Stimulated activated naive CD4-positive, alpha-beta T cell (primary cell): ENCODE measurements at regions not wholly inside any gene's neighbourhood (a gene's known extent, or its start where the extent isn't known, plus 50 kb on each side); places are given as distances from the start of the nearest gene placed in this dataset.

Experiments used
- DNase-seq, 6 experiments: peaks; one replicate each; lab custom pipeline; 2025; lab: John Stamatoyannopoulos, UW

DNA sequence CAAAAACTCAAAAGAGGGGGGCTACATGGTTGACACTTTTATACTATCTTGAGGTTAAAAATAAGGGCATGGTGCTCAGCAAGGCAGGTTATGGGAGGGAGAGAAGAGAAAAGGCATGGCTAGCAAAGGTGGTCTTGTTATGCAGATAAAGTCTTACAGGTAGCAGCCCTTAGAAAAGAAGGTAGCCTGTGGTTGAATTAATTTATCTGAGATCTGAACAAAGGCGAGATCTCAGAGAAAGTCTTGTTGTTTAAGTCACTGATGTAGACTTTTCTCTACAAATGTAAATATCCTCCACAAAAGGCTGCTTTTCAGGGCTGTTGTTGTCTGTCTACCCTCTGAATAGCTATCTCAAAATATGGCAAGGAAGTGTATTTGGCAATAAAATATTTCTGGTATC lies 1250.4 kb downstream of the PCDH18 start:
- no peak for DNase-seq

DNA sequence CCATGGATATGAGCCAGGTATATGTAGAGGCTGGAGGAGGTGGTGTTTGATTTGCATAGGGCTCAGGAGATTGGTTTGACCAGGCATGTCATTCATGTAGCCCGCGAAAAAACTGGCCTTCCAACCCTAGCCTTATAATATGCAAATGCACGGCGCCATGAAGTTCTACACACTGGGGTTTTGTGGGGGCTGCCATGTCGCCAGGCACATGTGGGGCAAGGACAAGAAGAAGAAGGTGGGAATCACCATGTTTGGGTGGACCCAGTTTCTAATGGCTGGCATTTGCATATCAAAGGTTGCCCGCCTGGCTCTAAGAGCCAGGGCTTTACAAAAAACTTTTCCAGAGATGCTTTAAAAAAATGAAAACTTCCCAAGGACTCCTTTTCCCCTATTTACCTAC lies 1251.0 kb downstream of the PCDH18 start:
- DNase-seq: no peak

DNA sequence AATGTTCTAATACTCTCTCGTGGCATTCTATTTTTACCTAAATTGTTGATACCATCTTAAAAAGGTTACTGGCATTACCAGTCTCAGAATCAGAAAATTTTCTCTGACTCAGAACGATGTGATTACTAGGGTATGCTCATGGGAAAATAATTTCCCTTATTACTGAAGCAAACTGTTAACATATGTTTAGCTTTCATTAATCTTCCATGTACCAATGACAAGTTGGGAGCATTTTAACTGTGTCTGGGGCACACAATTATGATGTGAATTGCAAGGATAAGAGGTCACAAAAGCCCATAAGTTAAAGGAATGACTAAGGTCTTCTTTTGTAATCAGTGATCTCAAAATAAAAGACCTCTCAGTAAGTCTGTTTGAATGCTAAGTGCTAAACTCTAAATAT lies 1254.6 kb downstream of the PCDH18 start:
- no peak for DNase-seq

DNA sequence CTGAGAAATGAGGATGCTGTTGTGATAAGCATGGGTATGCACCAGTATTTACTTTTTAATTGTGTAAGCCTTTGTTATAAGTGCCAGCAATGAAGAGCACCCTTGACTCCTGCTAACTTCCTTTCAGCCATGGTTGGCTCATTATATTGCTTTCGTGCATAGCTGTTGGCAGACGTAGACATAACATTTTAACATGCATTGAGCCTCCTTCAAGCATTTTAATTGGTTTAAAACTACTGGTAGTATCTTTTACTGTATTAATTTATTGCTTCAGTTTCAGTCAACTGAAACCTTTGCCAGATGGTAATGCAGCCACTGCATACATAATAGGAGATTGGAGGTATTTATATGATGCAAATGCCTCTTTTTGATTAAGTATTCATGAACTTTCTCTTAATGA lies 1285.4 kb downstream of the PCDH18 start:
- no peak for DNase-seq

DNA sequence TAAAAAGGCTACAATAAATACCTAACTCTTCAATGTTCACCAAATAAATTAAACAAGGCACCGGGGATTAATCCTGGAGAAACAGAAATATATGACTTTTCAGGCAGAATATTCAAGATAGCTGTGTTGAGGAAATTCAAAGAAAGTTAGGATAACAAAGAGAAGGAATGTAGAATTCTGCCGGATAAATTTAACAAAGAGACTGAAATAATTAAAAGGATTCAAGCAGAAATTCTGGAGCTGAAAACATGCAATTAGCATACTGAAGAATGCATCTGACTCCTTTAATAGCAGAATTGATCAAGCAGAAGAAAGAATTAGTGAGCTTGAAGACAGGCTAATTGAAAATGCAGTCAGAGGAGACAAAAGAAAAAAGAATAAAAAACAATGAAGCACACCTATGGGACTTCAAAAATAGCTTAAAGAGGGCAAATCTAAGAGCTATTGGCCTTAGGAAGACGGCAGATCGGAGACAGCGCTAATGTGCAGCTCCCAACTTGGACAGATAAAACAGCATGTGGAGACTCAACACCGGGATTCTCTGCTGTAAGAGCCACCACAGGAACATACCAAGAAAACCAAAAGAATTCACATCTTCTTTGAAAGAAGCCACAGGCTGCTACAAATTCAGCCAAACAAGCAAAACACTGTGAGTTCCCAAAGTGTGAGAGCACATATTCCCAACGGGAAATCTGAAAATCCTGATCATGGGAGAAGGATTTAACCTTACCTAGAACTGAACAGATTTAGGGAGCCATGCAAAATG lies 1290.9 kb downstream of the PCDH18 start:
- no peak for DNase-seq

DNA sequence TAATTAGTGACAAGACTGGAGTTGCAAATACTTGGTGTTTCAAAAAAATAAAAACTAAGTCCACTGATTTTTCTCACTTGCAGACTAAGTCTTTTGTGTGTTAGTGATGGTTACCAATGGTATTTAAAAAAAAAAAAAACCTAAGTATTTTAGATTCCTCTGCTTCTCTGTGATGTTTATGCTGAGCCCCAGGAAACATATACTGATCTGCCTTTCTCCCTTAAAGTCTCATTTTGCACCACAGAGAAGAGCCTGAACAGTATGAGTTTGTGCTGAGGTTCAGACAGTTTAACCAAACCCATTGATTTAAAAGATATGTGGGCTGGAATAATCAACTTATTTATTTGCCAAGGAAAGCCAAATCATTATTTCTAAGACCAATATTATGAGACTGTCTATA lies 1305.0 kb downstream of the PCDH18 start:
- no peak for DNase-seq

DNA sequence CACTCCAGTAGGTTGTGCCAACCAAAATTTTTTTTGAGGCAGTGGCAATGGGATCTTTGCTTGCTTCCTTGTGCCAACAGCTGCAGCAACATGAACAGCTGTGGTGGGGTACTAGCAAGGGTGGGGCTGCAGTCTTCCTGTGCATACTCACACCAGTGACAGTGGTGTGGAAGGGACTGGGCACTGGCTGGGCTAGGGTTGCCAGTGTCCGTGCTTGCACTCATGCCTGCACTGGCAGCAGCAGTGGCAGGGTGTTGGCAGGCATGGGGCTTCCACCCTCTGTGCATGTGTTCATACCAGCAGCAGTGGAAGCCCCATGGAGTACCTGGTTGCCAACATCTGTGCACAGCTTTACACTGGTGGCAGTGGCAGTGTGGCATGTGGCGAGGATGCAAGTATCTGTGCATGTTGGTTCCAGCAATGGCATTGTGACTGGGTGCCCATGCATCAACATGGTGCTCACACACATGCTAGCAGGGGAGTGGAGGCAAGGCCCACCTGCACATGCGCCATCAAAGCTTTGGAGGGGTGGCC lies 1312.6 kb downstream of the PCDH18 start:
- no peak for DNase-seq

DNA sequence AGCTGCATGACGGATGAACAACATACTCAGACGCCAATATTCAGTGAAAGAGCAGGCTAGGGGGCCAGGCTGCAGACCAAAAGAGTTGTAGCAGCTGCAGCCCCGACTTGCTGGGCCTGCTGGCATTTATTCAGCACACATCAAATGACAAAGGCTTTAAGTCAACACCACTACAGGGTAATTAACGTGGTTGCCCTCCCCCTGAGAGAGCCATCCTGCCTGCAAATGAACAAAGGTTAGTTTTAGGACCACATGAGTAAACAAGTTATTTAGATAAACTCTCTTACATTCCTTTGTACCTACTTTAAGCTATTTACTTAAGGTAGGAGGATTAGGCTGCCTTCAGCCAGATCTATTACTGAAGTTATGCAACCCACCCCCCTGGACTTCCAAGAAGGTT lies 1329.1 kb downstream of the PCDH18 start:
- no peak for DNase-seq

DNA sequence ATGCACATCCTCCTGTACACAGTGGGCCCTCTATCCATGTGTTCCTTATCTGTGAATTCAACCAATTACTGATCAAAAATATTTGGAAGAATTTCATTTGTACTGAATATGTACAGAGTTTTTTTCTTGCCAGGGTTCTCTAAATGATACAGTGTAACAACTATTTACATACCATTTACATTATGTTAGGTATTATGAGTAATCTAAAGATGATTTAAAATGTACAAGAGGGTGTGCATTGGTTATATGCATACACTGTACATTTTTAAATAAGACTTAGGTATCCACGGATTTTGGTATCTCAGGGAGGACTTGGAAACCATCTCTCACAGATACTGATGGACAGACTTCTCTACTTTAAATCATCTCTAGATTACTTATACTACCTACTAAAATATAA lies 1333.9 kb downstream of the PCDH18 start:
- DNase-seq: no peak

DNA sequence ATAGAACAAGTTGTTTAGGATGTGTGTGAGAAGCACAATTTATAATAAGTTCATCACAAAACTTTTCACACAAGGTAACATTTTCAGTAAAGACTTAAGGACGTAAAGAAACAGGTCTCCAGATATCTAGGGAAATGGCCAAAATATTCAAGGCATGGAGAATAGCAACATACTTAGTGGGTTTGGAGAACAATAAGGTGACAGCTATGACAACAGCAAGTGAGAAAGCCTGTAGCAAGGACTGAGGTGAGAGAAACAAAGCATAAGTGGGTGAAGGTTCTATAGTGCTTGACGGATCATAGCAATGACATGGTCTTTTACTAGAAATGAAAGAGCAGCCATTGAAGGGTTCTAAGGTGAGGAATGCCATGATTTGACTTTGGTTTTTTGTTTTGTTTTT lies 1337.3 kb downstream of the PCDH18 start:
- DNase-seq: no peak

DNA sequence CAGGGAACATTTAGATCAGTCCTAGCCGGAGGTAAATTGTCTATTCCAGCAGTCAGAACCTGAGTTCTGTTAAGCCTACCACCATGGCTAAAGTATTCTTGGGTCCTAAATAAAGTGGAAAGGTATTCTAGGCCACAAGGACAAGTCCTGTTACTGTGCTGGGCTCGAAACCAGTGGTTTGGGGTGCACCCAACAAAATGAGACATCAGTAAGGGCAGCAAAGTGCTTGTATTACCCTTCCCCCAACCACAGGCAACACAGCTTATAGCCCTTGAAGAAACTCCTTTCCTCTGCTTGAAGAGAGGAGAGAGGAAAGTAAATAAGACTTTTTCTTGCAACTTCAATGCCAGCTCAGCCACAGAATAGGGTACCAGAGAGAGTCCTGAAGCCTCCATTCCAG lies 1345.6 kb downstream of the PCDH18 start:
- no peak for DNase-seq

DNA sequence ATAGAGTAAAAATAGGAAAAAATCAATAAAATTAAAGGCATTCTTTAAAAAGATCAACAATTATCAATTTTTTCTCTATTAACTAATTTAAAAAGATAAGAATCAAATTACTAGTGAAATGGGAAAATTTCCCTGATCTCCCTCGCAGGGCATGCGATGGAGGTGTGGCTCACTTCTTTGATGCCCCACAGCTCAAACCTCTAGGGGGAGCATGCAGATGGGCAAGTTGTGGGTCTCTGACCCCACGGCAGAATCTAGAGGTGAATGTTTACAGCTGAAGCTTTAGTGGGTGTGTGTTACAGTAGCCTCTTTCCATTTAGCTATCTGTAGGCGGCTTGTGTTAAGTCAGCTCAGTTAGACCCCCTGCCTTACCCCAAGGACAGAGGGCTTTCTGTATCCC lies 1348.8 kb downstream of the PCDH18 start:
- no peak for DNase-seq

DNA sequence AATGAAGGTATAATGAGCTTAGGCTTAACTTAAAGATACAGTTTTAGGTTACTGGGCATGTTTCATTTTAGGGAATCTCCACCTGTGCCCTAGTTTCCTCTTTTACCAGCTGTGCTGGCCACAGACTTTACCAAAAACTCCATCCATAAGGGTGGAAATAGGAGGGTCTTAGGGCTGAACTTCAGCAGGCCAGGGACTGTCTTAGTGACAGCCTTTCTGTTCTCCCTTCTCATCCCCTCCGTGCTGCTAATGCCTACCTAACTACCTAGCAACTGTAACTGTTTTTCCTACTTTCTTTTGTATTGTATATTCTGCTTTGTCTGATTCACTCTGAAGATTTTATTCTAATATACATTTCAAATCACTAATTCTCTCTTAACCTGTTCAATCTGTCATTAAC lies 1375.3 kb downstream of the PCDH18 start:
- no peak for DNase-seq

DNA sequence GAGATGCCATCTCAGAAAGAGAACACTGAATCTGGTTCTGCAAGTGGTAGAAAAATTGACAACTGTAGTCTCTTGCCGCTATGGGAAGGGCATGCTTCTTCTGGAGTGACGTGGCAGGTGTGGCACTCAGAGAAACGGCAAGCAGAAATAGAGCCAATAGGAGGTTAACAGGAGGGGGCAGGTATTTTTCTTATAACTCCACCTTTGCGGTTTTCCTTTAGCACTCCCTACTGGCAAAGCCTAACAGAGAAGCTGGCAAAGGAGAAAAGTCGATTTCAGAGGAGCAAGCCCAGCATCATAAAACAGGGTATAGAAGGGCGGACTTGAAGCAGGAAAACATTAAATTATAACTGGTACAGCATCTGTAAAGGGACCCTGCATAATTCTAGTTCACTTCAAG lies 1382.2 kb downstream of the PCDH18 start:
- DNase-seq: no peak

DNA sequence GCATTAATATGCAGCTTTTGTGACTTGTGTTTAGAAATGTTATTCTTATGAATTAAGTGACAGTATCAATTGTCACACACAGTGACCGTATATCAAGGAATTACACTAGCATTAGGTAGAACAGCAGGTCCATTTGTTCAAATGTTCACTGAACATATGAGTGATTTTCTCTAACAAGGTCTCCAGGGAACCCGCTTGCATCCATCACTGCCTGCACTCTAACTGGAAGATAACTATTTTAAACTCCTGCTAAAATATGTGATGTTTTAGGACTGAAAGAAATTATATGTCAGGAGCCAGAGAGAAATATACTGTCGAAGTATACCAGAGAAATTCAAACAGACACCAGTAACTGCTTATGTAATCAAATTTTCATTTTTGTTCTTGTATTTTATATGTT lies 1395.7 kb downstream of the PCDH18 start:
- no peak for DNase-seq

DNA sequence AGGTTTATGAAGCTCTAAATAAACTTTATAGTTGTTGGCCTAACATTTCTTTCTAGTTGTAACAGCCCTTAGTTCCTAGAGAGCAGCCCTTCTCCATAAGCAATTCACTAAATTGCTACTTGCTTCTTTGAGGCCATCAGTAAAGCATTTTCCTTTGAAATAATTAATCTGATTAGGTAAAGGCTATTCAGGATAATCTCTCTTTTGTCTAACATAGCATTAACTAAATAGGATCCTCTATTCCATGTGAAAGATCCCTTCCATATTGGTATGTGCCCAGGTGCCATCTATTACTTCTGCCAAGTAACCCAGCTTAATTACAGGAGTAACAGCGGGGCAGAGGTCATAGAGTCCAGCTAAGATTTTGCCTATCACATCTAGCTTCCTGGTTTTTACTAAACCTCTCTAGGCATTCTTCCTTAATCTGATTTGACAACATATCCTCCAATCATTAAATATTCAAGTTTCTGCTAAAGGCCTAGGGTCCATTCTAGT lies 1408.0 kb downstream of the PCDH18 start:
- DNase-seq: no peak

DNA sequence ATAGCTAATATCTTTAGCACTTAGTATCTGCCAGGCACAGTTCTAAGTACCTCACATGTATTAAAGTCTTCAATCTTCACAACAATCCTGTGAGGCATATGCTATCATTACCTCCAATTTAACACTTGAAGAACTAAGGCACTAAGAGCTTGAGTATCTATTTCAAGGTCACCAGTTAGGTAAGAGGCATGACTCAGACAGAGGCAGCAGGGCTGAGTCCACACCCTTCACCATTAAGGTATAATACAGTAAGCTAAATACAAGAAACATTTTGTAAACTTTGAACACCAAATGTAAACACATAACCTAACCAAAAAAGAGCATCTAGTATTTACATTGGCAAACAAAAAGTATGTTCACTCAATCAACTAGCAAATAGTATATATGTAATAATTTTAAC lies 1410.9 kb downstream of the PCDH18 start:
- DNase-seq: no peak

DNA sequence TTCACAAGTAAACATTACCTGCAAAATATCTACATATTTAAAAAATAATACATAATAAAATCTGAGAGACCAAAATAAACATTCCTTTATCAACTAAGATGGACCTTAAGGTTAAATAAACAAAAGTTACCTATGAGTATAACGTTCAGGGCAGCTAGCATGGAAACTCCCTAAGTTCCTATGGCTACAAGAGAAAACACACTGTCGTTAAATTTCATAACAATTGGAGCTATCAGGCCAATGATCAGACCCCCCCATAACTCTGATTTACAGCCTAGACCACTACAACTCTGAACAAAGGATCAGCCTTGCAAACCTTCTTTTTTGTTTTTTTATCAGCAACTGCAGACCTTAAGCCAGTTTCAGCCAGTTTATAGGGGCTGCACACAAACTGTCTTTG lies 1418.4 kb downstream of the PCDH18 start:
- DNase-seq: no peak

DNA sequence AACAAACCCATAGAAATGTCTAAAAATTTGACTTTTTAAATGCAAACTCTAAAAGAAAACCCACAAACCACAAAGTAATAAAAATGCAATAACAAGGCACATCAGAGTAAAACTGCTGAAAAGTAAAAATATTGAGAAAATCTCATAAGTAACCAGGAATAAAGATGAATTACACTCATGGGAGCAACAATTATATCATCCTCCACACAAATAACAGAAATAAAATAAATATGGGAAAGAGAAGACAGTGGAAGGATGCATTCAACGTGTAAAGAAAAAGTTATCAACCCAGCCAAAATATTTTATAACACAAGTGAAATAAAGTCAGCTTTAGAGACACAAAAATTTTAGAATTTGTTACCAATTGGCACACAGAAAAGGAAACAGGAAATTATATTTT lies 1420.2 kb downstream of the PCDH18 start:
- DNase-seq: no peak

DNA sequence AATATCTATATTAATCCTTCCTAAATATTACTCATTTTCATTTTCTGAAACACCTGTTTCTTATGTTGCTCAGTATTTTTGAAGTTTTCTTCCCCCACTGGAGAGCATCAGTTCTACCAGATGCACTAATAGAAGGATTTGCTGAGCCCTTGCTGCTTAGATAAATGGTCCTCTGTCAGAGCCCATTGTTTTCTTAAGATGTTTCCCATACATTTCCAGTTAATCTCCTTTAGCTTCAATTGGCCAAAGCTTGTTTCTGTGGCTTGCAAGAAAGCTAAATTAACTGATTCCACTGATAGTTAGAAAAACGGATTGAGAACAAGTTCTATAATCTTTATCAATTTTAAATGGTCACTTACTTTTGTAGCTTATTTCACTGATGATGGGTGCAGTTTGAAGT lies 1425.5 kb downstream of the PCDH18 start:
- no peak for DNase-seq

DNA sequence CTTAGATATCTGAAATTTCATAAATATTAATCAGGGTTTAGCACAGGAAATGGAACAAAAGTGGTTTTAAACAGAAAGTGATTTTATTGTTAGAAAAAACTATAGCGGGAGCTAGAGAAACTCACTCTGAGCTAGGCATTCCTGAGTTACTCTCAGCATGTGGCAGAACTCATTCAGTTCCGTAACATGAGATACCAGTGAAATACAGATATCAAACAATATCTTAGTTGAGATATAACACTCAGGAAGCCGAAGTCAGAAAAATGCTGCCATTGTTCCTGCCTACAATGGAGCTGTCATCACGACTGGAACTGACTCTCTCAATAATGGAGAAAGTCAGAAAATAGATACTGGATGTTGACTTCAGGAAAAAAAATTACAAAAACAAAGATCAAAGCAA lies 1428.7 kb downstream of the PCDH18 start:
- no peak for DNase-seq

DNA sequence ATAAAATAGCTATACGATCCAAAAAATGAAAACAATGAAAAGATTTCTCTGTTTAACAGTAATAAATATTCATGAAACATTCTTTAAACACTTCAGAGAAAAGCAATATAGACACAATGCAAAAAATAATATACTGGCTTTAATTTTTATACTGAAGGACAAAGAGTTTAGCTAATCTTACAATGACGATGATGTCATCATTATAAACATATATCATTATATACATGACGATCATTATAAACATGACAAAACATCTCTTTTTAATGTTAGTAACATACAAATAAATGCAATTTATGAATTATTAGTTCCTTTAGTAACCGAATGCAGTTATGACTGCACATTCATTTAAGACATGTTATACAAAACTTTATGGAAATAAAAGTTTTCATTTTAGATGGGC lies 1434.6 kb downstream of the PCDH18 start:
- DNase-seq: no peak

DNA sequence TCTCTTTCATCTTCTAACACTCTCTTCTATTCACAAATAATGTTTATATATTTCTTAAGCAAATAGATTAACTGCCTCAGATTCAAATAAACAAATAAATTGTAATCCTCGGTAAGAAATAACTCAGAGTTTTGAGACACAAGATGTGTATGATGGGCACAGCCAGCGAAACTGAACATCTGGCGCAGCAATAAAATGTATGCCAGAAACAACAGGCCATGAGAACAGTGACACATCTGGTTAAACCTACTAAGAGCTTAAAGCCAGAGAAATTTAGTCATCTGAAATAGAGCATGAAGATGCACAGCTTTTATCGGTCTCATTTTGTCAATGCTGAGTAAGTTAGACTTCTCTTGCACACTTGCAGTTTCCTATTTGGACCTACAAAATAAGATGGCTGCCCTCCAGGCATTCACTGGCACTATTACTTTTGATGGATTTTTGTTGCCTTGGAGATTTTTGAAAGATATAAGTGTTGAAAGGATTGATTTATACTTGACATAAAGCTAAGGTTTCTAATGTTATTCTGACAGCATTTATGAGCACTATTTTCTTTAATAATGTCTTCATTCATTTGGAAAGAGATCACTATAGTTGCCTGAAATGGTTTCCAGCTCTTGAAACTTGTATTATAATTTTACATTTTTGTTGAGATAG lies 1444.0 kb downstream of the PCDH18 start:
- DNase-seq: no peak

DNA sequence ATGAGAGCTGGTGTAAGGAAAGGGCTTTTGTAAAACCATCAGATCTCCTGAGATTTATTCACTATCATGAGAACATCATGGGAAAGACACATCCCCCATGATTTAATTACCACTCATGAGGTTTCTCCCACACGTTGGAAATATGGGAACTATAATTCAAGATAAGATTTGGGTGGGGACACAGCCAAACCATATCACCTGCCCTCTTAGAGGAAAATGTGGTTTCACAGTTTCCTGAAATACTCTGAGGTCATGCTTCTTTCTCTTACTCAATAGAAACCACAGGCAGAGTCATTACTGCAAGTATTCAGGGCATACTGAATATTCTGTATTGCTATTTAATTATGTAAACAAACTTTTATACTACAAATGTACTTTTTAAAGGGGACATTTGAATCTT lies 1453.3 kb downstream of the PCDH18 start:
- DNase-seq: no peak
